HL-60/S4 treated with phorbol 12-myristate 13-acetate at 8.2 ng/mL for 4 days and 3 days (cell line): ENCODE measurements at regions not wholly inside any gene's neighbourhood (a gene's known extent, or its start where the extent isn't known, plus 50 kb on each side); places are given as distances from the start of the nearest gene placed in this dataset.

Experiments used
- in situ Hi-C: fragments of 300-500 bp; cut with MboI; formaldehyde crosslinking; loops from 2 replicates; pipeline ENCODE4 v1.15.0; 2022; ENCODE audit warnings: low sequenced_read_pairs

GRCh38 chr1:224504297-224505041 is 69.9 kb upstream of the WDR26 start:
- in situ Hi-C loops, result no loop called here

- in situ Hi-C loops, result no loop called here
Observed at GRCh38 chr1:224505454-224506093, 71.0 kb upstream of the WDR26 start.

- in situ Hi-C loops, result no loop called here
Observed at GRCh38 chr1:224506141-224506814, 71.7 kb upstream of the WDR26 start.

DNA sequence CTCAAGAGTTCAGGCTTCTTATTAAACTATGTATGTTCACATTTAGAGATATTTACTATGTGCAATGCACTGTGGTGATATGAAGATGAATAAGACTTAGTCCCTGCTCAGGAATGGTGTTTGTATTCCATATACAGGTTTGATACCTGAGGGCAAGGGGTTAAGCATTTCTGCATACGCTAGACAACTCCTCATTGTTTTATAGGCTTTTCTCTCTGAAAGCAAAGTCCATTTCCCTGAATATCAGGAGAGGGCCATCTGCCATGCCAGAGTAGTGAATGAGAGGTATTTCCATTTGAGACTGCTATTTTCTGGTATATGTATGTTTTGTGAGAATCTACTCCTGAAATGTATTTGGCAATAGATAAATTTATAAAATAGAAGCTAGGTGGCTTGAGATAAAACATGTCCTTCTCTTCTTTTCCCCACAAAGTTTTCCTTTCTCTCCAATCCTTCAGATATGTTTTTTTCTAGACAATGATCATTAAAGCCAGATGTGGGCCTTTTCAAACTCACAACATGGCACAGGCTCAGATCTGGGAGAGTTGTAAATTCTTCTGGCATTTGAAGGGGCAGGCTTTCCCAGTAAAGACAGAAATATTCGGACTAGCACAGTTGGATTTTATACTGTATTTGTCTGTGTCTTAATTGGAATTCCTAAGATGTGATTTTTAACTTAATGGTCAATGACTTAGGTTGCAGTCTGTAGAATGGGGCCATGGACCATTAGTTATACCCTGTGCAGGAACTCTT is 73.3 kb upstream of the WDR26 start:
- in situ Hi-C loops, result no loop called here

GRCh38 chr1:224509907-224510306 is 75.3 kb upstream of the WDR26 start:
- in situ Hi-C loops, result loop anchor here (10.0 kb wide), 2 partner anchors 115 to 345 kb away; no protein-coding TSS in a partner anchor

GRCh38 chr1:224510880-224511645 is 76.5 kb upstream of the WDR26 start:
- in situ Hi-C loops, result loop anchor here (10.0 kb wide), 2 partner anchors 114 to 344 kb away; no protein-coding TSS in a partner anchor

GRCh38 chr1:224512600-224513151 is 78.1 kb upstream of the WDR26 start:
- in situ Hi-C loops, result loop anchor here (10.0 kb wide), 2 partner anchors 112 to 342 kb away; no protein-coding TSS in a partner anchor

DNA sequence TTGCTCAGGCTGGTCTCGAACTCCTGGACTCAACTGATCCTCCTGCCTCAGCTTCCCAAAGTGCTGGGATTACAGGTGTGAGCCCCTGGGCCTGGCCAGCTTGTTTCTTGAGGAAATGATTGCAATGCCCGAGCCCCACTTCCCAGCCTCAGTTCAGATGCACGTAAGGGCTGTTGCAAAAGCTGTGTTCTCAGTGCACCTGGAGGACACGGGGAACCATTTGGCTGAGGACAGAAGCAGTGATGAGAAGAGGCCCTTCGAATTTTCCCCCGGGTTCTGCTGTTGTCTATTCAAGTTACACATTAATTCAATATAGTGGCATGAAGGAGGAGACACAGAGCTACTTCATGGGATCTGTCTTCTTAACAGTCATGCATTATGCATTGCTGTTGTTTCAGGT is 78.8 kb upstream of the WDR26 start:
- in situ Hi-C loops, result loop anchor here (10.0 kb wide), 2 partner anchors 111 to 341 kb away; no protein-coding TSS in a partner anchor

GRCh38 chr1:224513787-224514209 is 79.2 kb upstream of the WDR26 start:
- in situ Hi-C loops, result loop anchor here (10.0 kb wide), 2 partner anchors 111 to 341 kb away; no protein-coding TSS in a partner anchor

DNA sequence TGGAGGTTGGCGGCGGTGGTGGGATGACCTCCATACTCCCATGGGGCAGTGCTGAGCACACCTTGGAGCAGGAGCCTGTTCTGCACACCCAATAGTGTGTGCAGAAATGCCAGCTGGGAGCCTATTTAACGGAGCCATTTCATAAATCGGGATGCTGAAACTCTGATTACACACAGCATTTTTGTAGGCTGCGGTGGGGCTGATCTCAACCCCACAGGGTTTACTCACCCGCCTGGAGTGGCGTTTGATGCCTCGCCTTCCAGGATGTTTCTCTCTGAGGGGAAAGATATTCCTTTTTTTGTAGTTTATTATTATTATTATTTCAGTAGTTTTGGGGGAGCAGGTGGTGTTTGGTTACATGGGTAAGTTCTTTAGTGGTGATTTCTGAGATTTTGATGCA is 82.6 kb upstream of the WDR26 start:
- in situ Hi-C loops, result loop anchor here (10.0 kb wide), 2 partner anchors 108 to 338 kb away; no protein-coding TSS in a partner anchor

DNA sequence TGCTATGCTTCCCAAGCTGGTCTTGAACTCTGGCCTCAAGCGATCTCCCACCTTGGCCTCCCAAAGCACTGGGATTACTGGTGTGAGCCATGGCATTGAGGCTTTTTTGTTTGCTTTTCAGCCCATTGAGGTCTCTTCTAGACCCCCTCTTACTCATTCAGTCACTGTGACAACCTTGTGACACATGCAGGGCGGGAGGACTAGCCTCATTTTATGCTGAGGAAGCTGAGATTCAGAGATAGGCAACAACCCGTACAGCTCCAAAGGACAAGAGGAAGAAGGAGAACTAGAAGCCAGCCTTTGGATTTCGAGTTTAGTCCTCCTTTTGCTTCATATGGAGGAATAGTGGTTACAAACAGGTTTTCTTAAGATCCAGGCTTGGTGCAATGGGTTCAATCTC is 83.9 kb upstream of the WDR26 start:
- in situ Hi-C loops, result loop anchor here (10.0 kb wide), 2 partner anchors 106 to 336 kb away; no protein-coding TSS in a partner anchor

GRCh38 chr1:224519874-224520273 is 85.3 kb upstream of the WDR26 start:
- in situ Hi-C loops, result loop anchor here (10.0 kb wide), 2 partner anchors 105 to 335 kb away; no protein-coding TSS in a partner anchor

DNA sequence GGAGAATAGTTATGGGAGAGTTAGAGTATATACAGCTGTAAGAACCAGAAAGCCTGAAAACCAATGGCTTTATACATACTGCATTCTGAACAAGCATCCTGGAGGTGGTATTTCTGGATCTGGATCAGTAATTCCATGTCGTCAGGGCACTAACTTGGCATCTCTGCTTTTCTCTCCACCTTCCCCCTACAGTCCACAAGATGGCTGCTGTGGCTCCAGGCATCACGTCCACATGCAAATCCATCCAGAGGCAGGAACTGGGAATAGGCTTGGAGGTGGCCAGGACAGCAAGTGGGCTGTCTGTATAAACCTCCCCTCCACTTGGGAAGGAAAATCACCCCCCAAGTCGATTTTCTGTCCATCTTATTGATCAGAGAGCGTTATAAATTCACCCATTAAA is 86.2 kb upstream of the WDR26 start:
- in situ Hi-C loops, result no loop called here

DNA sequence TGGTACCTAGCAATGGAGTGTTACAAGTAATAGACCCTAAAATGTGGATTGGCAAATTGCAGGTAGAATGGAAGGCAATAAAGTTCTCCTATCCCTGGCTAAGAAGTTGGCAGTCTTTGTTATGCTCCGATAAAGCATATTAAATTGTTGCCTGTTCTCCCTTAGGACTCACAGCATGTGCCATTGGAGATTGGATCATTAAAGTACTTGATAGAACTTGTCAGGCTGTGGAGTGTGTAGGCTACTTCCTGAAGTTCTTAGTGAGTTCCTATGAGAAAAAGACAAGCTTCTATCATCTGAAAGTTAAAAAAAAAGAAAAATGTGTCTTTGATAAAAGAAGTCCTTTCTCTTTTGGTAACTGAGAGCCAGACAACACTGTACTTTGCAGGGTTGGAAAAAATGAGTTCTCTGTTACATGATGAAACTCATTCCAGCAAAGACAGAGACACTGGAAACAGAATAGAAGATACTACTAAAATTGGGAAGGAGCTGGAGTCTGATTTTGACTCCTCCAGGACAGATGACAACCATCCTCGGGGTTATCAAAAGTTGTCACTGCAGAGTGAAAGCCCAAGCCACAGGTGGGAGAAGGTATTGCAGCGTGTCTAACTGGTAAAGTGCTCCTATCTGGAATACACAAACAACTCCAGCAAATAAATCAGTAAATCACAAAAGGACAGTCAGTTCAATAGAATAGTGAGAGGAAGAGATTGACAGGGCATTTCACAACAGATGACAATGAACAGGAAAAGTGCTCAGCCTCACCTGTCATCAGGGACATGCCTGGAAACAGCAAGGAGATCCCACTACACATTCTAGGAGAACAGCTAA is 87.5 kb upstream of the WDR26 start:
- in situ Hi-C loops, result no loop called here

- in situ Hi-C loops, result no loop called here
Observed at GRCh38 chr1:224523676-224524075, 89.1 kb upstream of the WDR26 start.

- in situ Hi-C loops, result no loop called here
Observed at GRCh38 chr1:224524679-224525078, 90.1 kb upstream of the WDR26 start.

- in situ Hi-C loops, result no loop called here
Observed at GRCh38 chr1:224525411-224526040, 90.6 kb upstream of the CNIH3 start.

- in situ Hi-C loops, result no loop called here
Observed at GRCh38 chr1:224526771-224527170, 89.3 kb upstream of the CNIH3 start.
